ENCODE measurements at regions not wholly inside any gene's neighbourhood (a gene's known extent, or its start where the extent isn't known, plus 50 kb on each side); places are given as distances from the start of the nearest gene placed in this dataset.

GRCh38 chrX:94121799-94122198 is 447.8 kb downstream of the FAM133A start:
- TF ChIP-seq, protein P1, sequence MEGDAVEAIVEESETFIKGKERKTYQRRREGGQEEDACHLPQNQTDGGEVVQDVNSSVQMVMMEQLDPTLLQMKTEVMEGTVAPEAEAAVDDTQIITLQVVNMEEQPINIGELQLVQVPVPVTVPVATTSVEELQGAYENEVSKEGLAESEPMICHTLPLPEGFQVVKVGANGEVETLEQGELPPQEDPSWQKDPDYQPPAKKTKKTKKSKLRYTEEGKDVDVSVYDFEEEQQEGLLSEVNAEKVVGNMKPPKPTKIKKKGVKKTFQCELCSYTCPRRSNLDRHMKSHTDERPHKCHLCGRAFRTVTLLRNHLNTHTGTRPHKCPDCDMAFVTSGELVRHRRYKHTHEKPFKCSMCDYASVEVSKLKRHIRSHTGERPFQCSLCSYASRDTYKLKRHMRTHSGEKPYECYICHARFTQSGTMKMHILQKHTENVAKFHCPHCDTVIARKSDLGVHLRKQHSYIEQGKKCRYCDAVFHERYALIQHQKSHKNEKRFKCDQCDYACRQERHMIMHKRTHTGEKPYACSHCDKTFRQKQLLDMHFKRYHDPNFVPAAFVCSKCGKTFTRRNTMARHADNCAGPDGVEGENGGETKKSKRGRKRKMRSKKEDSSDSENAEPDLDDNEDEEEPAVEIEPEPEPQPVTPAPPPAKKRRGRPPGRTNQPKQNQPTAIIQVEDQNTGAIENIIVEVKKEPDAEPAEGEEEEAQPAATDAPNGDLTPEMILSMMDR (IDR thresholded peaks at IDR 0.05 in 8 of 11, conservative IDR thresholded peaks at IDR 0.05 in 3 of 11) = no peak
- no peak for TF ChIP-seq POLR2AphosphoS5 (IDR thresholded peaks at IDR 0.05)

All from spleen (tissue), 7 donors.